ENCODE measurements at regions not wholly inside any gene's neighbourhood (a gene's known extent, or its start where the extent isn't known, plus 50 kb on each side); places are given as distances from the start of the nearest gene placed in this dataset.

- H3K27me3 ChIP-seq, result no peaks in the 10 kb centered on the region
- H3K27ac ChIP-seq, result no peak overlapping the region
- H3K9me3 ChIP-seq (replicated peaks), result no peaks in the 10 kb centered on the region
- no peak for DNase-seq
- no peak overlapping the region for H3K4me3 ChIP-seq
- H3K36me3 ChIP-seq, result no peaks in the 10 kb centered on the region
- peaks cover 11% of the 10 kb centered on the region for H3K4me1 ChIP-seq
These were observed 455.8 kb upstream of the MAP3K7 start for GRCh38 chr6:91042656-91043055.

- Histone ChIP-seq H3K27me3 (no peaks in the 10 kb centered on the region), H3K27ac (peak overlapping the region; percentile 54), H3K4me1 (peaks cover 19% of the 10 kb centered on the region), H3K36me3 (no peaks in the 10 kb centered on the region), H3K9me3 (replicated peaks) (no peaks in the 10 kb centered on the region), H3K4me3 (no peak overlapping the region)
- no peak for DNase-seq
These were observed 447.1 kb upstream of the MAP3K7 start for GRCh38 chr6:91033964-91034363.

GRCh38 chr6:91031581-91031980 lies 444.7 kb upstream of the MAP3K7 start:
- DNase-seq, result peak in 1 of 2 experiments; percentile 26

DNA sequence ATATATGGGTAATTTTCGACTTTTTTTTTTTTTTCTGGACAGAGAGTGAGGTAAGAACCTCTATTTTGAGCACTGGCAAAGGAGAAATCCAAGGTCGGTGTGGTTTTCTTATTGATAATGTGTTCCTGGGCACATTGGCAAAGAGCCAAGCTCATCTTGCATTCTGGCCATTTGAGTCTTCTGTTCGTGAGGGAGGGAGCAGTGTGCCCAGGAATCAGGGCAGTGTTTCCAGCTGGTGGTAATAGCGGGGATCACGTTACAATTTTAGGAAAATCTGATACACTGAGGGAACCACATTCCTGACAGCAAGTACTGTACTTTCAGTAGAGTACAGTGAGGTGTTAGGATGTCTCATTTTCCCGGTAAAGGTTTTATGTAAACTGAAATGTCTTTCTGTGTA lies 442.3 kb upstream of the MAP3K7 start:
- Histone ChIP-seq H3K9me3 (replicated peaks) (no peaks in the 10 kb centered on the region), H3K4me1 (peaks cover 15% of the 10 kb centered on the region), H3K4me3 (peak overlapping the region; percentile 6; the same call in 1 of the 2 replicates), H3K27me3 (no peaks in the 10 kb centered on the region), H3K27ac (no peak overlapping the region), H3K36me3 (no peaks in the 10 kb centered on the region)
- DNase-seq, result peak; percentile 56 to 82

More at GRCh38 chr6:91031581-91031980, 444.7 kb upstream of the MAP3K7 start:
- Histone ChIP-seq H3K4me1 (peaks cover 21% of the 10 kb centered on the region), H3K36me3 (no peaks in the 10 kb centered on the region), H3K27me3 (no peaks in the 10 kb centered on the region), H3K9me3 (replicated peaks) (no peaks in the 10 kb centered on the region), H3K27ac (no peak overlapping the region), H3K4me3 (no peak overlapping the region)

GRCh38 chr6:91023529-91023928 lies 436.7 kb upstream of the MAP3K7 start:
- no peaks in the 10 kb centered on the region for H3K4me1 ChIP-seq
- no peaks in the 10 kb centered on the region for H3K9me3 ChIP-seq (replicated peaks)
- H3K27me3 ChIP-seq, result no peaks in the 10 kb centered on the region
- no peaks in the 10 kb centered on the region for H3K36me3 ChIP-seq
- H3K4me3 ChIP-seq, result no peak overlapping the region
- H3K27ac ChIP-seq, result no peak overlapping the region
- no peak for DNase-seq

GRCh38 chr6:91020744-91021143 lies 433.9 kb upstream of the MAP3K7 start:
- H3K36me3 ChIP-seq, result no peaks in the 10 kb centered on the region
- H3K27me3 ChIP-seq, result no peaks in the 10 kb centered on the region
- no peaks in the 10 kb centered on the region for H3K9me3 ChIP-seq (replicated peaks)
- no peak overlapping the region for H3K4me3 ChIP-seq
- no peak overlapping the region for H3K27ac ChIP-seq
- DNase-seq, result no peak
- H3K4me1 ChIP-seq, result no peaks in the 10 kb centered on the region

DNA sequence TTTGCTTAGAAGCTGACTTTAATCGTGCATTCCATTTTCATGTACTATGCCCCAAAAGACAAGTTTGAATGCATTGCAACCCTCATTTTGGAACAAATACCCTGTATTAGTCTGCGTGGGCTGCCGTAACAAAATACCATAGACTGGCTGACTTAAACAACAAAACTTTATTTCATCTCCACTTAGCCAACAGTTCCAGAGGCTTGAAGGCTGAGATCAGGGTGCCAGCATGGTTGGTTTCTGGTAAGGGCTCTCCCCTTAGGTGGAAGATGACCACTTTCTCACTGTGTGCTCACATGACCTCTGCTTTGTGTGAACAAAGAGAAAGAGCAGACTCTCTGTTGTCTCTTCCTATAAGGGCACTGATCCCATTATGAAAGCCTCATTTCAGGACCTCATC lies 431.7 kb upstream of the MAP3K7 start:
- no peaks in the 10 kb centered on the region for H3K36me3 ChIP-seq
- H3K4me1 ChIP-seq, result no peaks in the 10 kb centered on the region
- H3K27me3 ChIP-seq, result no peaks in the 10 kb centered on the region
- H3K9me3 ChIP-seq (replicated peaks), result no peaks in the 10 kb centered on the region
- H3K4me3 ChIP-seq, result no peak overlapping the region
- no peak overlapping the region for H3K27ac ChIP-seq
- DNase-seq, result no peak

DNA sequence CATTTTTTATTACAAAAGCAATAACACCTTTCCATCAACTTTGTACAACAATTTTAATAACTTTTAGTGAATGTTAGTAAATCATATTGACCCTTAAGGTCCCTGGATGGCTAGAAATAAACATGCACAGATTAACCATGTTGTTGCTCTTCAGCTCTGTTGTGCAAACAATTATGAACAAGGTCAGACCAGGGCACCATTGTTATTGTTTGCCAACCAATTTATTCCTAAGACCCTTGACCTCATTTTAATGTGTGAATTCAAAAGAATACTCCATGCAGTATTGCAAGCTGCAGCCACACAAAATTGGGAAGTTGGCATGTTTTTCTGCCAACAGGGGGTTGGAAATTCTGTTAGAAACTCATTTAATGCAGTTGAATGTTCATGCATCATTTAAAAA lies 426.6 kb upstream of the MAP3K7 start:
- no peaks in the 10 kb centered on the region for H3K9me3 ChIP-seq (replicated peaks)
- H3K36me3 ChIP-seq, result no peaks in the 10 kb centered on the region
- no peak overlapping the region for H3K4me3 ChIP-seq
- no peaks in the 10 kb centered on the region for H3K27me3 ChIP-seq
- H3K27ac ChIP-seq, result no peak overlapping the region
- DNase-seq, result no peak
- H3K4me1 ChIP-seq, result no peaks in the 10 kb centered on the region

GRCh38 chr6:90997076-90997475 lies 410.2 kb upstream of the MAP3K7 start:
- H3K36me3 ChIP-seq, result no peaks in the 10 kb centered on the region
- no peak for DNase-seq
- no peaks in the 10 kb centered on the region for H3K27me3 ChIP-seq
- no peak overlapping the region for H3K27ac ChIP-seq
- H3K4me1 ChIP-seq, result peaks cover 8% of the 10 kb centered on the region; the same call in 1 of the 2 replicates
- H3K4me3 ChIP-seq, result no peak overlapping the region
- no peaks in the 10 kb centered on the region for H3K9me3 ChIP-seq (replicated peaks)

DNA sequence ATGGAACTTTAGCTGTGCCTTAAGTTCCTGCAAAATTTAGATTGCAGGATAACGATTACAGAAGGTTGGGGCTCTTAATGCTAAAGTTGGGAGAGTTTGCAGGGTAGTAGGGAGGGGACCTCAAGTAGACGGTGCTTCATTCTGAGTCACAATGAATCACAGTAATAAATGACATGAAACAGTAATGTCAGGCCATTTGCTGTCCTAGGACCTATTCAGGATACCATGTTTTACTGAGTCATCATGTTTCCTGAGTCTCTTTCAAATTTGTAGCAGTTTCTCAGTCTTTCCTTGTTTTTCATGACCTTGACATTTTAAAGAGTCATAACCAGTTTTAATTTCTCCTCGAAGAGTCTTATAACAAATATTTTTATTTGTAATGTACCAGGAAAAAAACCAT lies 406.9 kb upstream of the MAP3K7 start:
- no peak for DNase-seq
- Histone ChIP-seq H3K4me3 (no peak overlapping the region), H3K9me3 (replicated peaks) (no peaks in the 10 kb centered on the region), H3K4me1 (peaks cover 3% of the 10 kb centered on the region; the same call in 1 of the 2 replicates), H3K36me3 (no peaks in the 10 kb centered on the region), H3K27me3 (no peaks in the 10 kb centered on the region), H3K27ac (no peak overlapping the region)

GRCh38 chr6:90989763-90990162 lies 402.9 kb upstream of the MAP3K7 start:
- no peak for DNase-seq
- Histone ChIP-seq H3K9me3 (replicated peaks) (no peaks in the 10 kb centered on the region), H3K27ac (no peak overlapping the region), H3K4me3 (no peak overlapping the region), H3K36me3 (no peaks in the 10 kb centered on the region), H3K27me3 (no peaks in the 10 kb centered on the region), H3K4me1 (peaks cover 3% of the 10 kb centered on the region; the same call in 1 of the 2 replicates)

DNA sequence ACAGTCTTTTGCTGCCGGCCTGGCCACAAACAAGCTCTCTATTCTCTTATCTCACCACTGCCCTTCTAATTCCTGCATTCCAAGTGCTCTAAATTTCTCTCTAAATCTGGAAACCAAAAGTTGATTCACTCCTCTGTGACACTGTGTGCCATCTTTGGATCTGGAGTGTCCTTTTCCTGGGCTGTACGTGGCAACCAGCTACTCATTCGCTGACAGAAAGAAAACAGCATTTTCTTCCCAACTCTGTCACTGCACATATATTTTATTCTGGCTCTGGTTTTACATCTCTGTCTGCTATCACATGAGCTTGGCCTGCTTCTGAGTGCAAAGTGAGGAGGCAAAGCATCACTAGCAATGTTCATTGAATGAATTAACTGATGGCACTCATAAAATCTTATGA lies 397.2 kb upstream of the MAP3K7 start:
- DNase-seq, result no peak
- H3K9me3 ChIP-seq (replicated peaks), result no peaks in the 10 kb centered on the region
- H3K4me1 ChIP-seq, result no peaks in the 10 kb centered on the region
- H3K4me3 ChIP-seq, result no peak overlapping the region
- H3K27me3 ChIP-seq, result no peaks in the 10 kb centered on the region
- H3K27ac ChIP-seq, result no peak overlapping the region
- no peaks in the 10 kb centered on the region for H3K36me3 ChIP-seq

- no peak for DNase-seq
- no peak overlapping the region for H3K27ac ChIP-seq
- no peaks in the 10 kb centered on the region for H3K27me3 ChIP-seq
- no peaks in the 10 kb centered on the region for H3K4me1 ChIP-seq
- H3K4me3 ChIP-seq, result no peak overlapping the region
- H3K36me3 ChIP-seq, result no peaks in the 10 kb centered on the region
- no peaks in the 10 kb centered on the region for H3K9me3 ChIP-seq (replicated peaks)
These were observed 396.6 kb upstream of the MAP3K7 start for GRCh38 chr6:90983462-90983861.

- Histone ChIP-seq H3K4me1 (no peaks in the 10 kb centered on the region), H3K36me3 (no peaks in the 10 kb centered on the region), H3K27me3 (no peaks in the 10 kb centered on the region), H3K9me3 (replicated peaks) (no peaks in the 10 kb centered on the region), H3K4me3 (no peak overlapping the region), H3K27ac (no peak overlapping the region)
- DNase-seq, result no peak
These were observed 395.7 kb upstream of the MAP3K7 start for GRCh38 chr6:90982581-90982980.

- no peaks in the 10 kb centered on the region for H3K36me3 ChIP-seq
- H3K4me1 ChIP-seq, result no peaks in the 10 kb centered on the region
- DNase-seq, result no peak
- no peaks in the 10 kb centered on the region for H3K27me3 ChIP-seq
- H3K4me3 ChIP-seq, result no peak overlapping the region
- H3K9me3 ChIP-seq (replicated peaks), result no peaks in the 10 kb centered on the region
- no peak overlapping the region for H3K27ac ChIP-seq
These were observed 395.2 kb upstream of the MAP3K7 start for GRCh38 chr6:90982051-90982450.

DNA sequence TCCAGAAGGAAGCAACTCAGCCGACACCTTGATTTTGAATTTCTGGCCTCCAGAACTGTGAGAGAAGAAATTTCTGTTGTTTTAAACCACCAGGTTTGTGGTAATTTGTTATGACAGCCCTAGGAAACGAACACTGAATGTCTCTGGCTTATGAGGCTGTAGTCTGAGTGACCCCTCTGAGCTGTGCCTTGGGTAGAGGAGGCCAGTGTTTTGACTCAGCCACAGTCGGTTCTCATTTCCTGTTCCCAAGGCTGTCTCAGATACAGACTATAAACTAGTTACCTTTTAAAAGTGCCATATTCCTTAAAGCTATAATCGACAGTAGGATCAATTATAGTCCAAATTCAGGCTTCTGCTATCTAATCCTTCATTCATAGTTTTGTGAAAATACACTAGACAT lies 391.2 kb upstream of the MAP3K7 start:
- no peak for DNase-seq
- Histone ChIP-seq H3K9me3 (replicated peaks) (no peaks in the 10 kb centered on the region), H3K36me3 (no peaks in the 10 kb centered on the region), H3K27ac (no peak overlapping the region), H3K4me1 (peaks cover 10% of the 10 kb centered on the region), H3K4me3 (no peak overlapping the region), H3K27me3 (no peaks in the 10 kb centered on the region)
